ENCODE measurements at regions not wholly inside any gene's neighbourhood (a gene's known extent, or its start where the extent isn't known, plus 50 kb on each side); places are given as distances from the start of the nearest gene placed in this dataset.

GRCh38 chr2:185222311-185222710 is 516.3 kb upstream of the FSIP2 start:
- H2BK20ac ChIP-seq (ENCODE audit: low read length) = no peak overlapping the region
- DNase-seq (ENCODE audit: low read depth in 1 of 2, low spot score in 2 of 2) = no peak
- TF ChIP-seq SRF (IDR thresholded peaks at IDR 0.05; ENCODE audit: low read depth, low read length) = no peak
- TF ChIP-seq POLR2A (IDR thresholded peaks at IDR 0.05; ENCODE audit: control extremely low read depth in 1 of 2, low read depth in 2 of 2, low read length in 2 of 2) = no peak
- no peak for TF ChIP-seq NANOG (IDR thresholded peaks at IDR 0.05; ENCODE audit: insufficient read depth, low read depth, low read length, poor library complexity, severe bottlenecking)
- TF ChIP-seq, protein P1, sequence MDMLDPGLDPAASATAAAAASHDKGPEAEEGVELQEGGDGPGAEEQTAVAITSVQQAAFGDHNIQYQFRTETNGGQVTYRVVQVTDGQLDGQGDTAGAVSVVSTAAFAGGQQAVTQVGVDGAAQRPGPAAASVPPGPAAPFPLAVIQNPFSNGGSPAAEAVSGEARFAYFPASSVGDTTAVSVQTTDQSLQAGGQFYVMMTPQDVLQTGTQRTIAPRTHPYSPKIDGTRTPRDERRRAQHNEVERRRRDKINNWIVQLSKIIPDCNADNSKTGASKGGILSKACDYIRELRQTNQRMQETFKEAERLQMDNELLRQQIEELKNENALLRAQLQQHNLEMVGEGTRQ (IDR thresholded peaks at IDR 0.05; ENCODE audit: low read length) = no peak
- TF ChIP-seq RAD21 (IDR thresholded peaks at IDR 0.05 in 1 of 2, conservative IDR thresholded peaks at IDR 0.05 in 1 of 2; ENCODE audit: low read depth in 2 of 2, low read length in 2 of 2) = no peak
- no peak for TF ChIP-seq SIN3A (conservative IDR thresholded peaks at IDR 0.05 in 1 of 2, IDR thresholded peaks at IDR 0.05 in 1 of 2; ENCODE audit: low read depth in 1 of 2, low read length in 2 of 2)
- TF ChIP-seq GTF2F1 (IDR thresholded peaks at IDR 0.05; ENCODE audit: borderline replicate concordance, low read depth, low read length) = no peak
- TF ChIP-seq BACH1 (IDR thresholded peaks at IDR 0.05; ENCODE audit: low read length) = no peak
- TF ChIP-seq SP2 (IDR thresholded peaks at IDR 0.05; ENCODE audit: low read length) = no peak
- TF ChIP-seq NRF1 (IDR thresholded peaks at IDR 0.05; ENCODE audit: low read depth, low read length) = no peak
- no peak for TF ChIP-seq TBP (IDR thresholded peaks at IDR 0.05; ENCODE audit: low read depth, low read length)
- TF ChIP-seq EP300 (IDR thresholded peaks at IDR 0.05; ENCODE audit: borderline replicate concordance in 1 of 2, low read depth in 2 of 2, low read length in 2 of 2) = no peak
- no peak for TF ChIP-seq SAP30 (IDR thresholded peaks at IDR 0.05; ENCODE audit: insufficient read depth, insufficient replicate concordance, low read length)

More at GRCh38 chr2:185222311-185222710, 516.3 kb upstream of the FSIP2 start:
- ChIA-PET CTCF (ENCODE audit: partially characterized antibody) (interaction anchor here (0.8 kb wide), 1 partner anchor 516 kb away, joined by 3 read pairs; the partner anchor contains the start of gene FSIP2), POLR2A (ENCODE audit: partially characterized antibody) (no interaction called here)
- no peak overlapping the region for H3K56ac ChIP-seq (replicated peaks; ENCODE audit: insufficient read length, low read depth, low read length)
- H3K4me3 ChIP-seq (ENCODE audit: extremely low read depth in 1 of 4, insufficient read depth in 2 of 4, low read depth in 3 of 4, low read length in 4 of 4) = no peak overlapping the region
- H3K27me3 ChIP-seq (replicated peaks in 1 of 4; ENCODE audit: control insufficient read depth in 3 of 4, extremely low read depth in 1 of 4, insufficient read depth in 3 of 4, low read length in 3 of 4) = no peaks in the 10 kb centered on the region
- H3K4me1 ChIP-seq (replicated peaks in 1 of 4; ENCODE audit: control insufficient read depth in 3 of 4, insufficient read depth in 4 of 4, low read length in 3 of 4) = no peaks in the 10 kb centered on the region
- H3K14ac ChIP-seq (ENCODE audit: insufficient read length) = no peak overlapping the region
- H3K23me2 ChIP-seq (ENCODE audit: low read depth, low read length) = no peaks in the 10 kb centered on the region
- H4K91ac ChIP-seq (replicated peaks; ENCODE audit: insufficient read length, low read length) = no peak overlapping the region
- no peak overlapping the region for H3K9ac ChIP-seq (replicated peaks in 1 of 4; ENCODE audit: extremely low read depth in 1 of 4, low read depth in 3 of 4, low read length in 3 of 4)
- no peak overlapping the region for H2BK5ac ChIP-seq (ENCODE audit: low read depth, low read length)
- no peak overlapping the region for H4K8ac ChIP-seq (ENCODE audit: extremely low read depth, insufficient read depth, low read length)
- H2BK12ac ChIP-seq (ENCODE audit: low read depth, low read length) = no peak overlapping the region
- H3K79me2 ChIP-seq (ENCODE audit: control insufficient read depth in 1 of 2, insufficient read depth in 2 of 2, low read length in 2 of 2) = no peaks in the 10 kb centered on the region
- WGBS, 2 experiments (ENCODE audit: extremely low coverage in 1 of 2, insufficient coverage in 1 of 2, insufficient read length in 1 of 2, insufficient replicate concordance in 2 of 2, low coverage in 1 of 2, low lambda C conversion rate in 2 of 2, missing lambda C conversion rate in 1 of 2) = 91% methylated on average over 1 of the region's 1 CpG; no CpG with 5 or more reads in 1 of the 2 experiments
- no peak overlapping the region for H3K27ac ChIP-seq (ENCODE audit: low read depth, low read length)
- H3K4ac ChIP-seq (replicated peaks; ENCODE audit: insufficient read length, low read depth, low read length) = no peak overlapping the region
- H2BK120ac ChIP-seq (replicated peaks; ENCODE audit: low read depth, low read length) = no peak overlapping the region
- FAIRE-seq = no peak
- H3K79me1 ChIP-seq (ENCODE audit: low read depth, low read length) = no peaks in the 10 kb centered on the region
- no peaks in the 10 kb centered on the region for H3K9me3 ChIP-seq (ENCODE audit: insufficient read depth in 2 of 2, low read depth in 1 of 2, low read length in 1 of 2)
- H2AFZ ChIP-seq (ENCODE audit: low read length) = no peak overlapping the region
- H4K5ac ChIP-seq (ENCODE audit: insufficient read length, low read depth, low read length) = no peak overlapping the region
- no peaks in the 10 kb centered on the region for H4K20me1 ChIP-seq (replicated peaks in 1 of 2; ENCODE audit: control insufficient read depth in 1 of 2, insufficient read depth in 2 of 2, low read length in 2 of 2)
- H3K23ac ChIP-seq (ENCODE audit: insufficient read length) = no peak overlapping the region
- H3K36me3 ChIP-seq (ENCODE audit: control insufficient read depth in 2 of 4, insufficient read depth in 4 of 4, low read length in 3 of 4) = no peaks in the 10 kb centered on the region
- H3K18ac ChIP-seq (ENCODE audit: extremely low read depth, low read length) = no peak overlapping the region
- H3K4me2 ChIP-seq (ENCODE audit: insufficient read depth in 1 of 2, low read depth in 2 of 2, low read length in 2 of 2) = no peak overlapping the region
- no peak overlapping the region for H2AK5ac ChIP-seq (ENCODE audit: low read depth, low read length)
- H2BK15ac ChIP-seq (ENCODE audit: low read length) = no peak overlapping the region

Measured in H1 (cell line).